BLaER1 treated with 17β-estradiol and CSF1 and Interleukin-3, amounts not matched to agents 10 nM and 100 nM (cell line): ENCODE measurements at regions not wholly inside any gene's neighbourhood (a gene's known extent, or its start where the extent isn't known, plus 50 kb on each side); places are given as distances from the start of the nearest gene placed in this dataset.

ENCODE experiments used
- H3K27ac ChIP-seq, 11 experiments: shearing (Covaris generic); formaldehyde crosslinking; 2 replicates each; pipeline ENCODE4 v1.8.1; 2022
- H3K27me3 ChIP-seq, 11 experiments: shearing (Covaris generic); formaldehyde crosslinking; 2 replicates each; pipeline ENCODE4 v1.8.1; 2022
- H3K36me3 ChIP-seq, 11 experiments: shearing (Covaris generic); formaldehyde crosslinking; 2 replicates each; pipeline ENCODE4 v1.8.1; 2022
- H3K4me1 ChIP-seq, 10 experiments: shearing (Covaris generic); formaldehyde crosslinking; 2 replicates each; pipeline ENCODE4 v1.8.1; 2022
- H3K4me2 ChIP-seq, 11 experiments: shearing (Covaris generic); formaldehyde crosslinking; 2 replicates each; pipeline ENCODE4 v1.8.1; 2022
- H3K4me3 ChIP-seq, 10 experiments: shearing (Covaris generic); formaldehyde crosslinking; 2 replicates each; pipeline ENCODE4 v1.8.1; 2022
- H3K9ac ChIP-seq, 11 experiments: shearing (Covaris generic); formaldehyde crosslinking; 2 replicates each; pipeline ENCODE4 v1.8.1; 2022
- H3K9me3 ChIP-seq, 11 experiments: shearing (Covaris generic); formaldehyde crosslinking; replicated peaks in 1 of 11; 2 replicates each; pipeline ENCODE4 v1.8.1; 2022
- H4K20me1 ChIP-seq, 11 experiments: shearing (Covaris generic); formaldehyde crosslinking; 2 replicates each; pipeline ENCODE4 v1.8.1; 2022
- Cebpa-rat ChIP-seq, 11 experiments: shearing (Covaris generic); IDR thresholded peaks; 2 replicates each; pipeline ENCODE4 v1.8.1; 2022

DNA sequence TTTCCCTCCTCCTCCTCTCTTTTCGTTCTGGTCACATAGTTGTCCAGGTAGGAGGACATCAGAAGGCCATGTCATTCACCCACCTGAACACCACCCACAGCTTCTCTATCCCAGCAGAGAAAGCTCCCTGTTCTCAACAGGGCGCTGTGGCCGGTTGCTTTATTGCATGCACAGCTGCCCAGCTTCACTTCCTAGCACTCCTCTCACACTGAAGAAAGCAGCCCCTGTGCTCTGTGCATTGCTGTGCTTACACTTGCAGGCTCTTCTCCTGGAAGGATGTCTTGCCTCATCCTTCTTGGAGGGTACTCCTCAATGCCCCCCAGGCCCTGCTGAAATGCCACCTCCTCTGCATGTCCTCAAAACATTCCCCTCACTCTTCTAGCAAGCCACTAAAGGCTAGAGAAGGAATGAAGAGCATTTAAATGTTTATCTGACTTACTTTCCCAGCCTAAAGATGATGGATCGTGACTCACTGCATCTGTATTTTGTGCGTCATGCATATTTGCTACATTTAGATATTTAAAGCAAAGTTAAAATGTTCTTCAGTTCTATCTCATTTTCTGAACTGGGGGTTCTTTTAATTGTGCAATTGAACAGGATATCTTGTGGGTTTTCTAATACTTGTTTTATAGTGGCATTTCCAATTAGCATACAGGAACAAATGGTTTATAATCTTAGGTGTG is 186.4 kb upstream of the PUDP start:
- no peak for TF ChIP-seq Cebpa-rat (IDR thresholded peaks at IDR 0.05)
- H4K20me1 ChIP-seq: no peaks in the 10 kb centered on the region
- peaks cover 7 to 61% (median 18%) of the 10 kb centered on the region in 11 experiments; a peak in 20 of 22 replicates for H3K36me3 ChIP-seq
- H3K4me1 ChIP-seq: peaks cover 0 to 7% (median 0%) of the 10 kb centered on the region in 10 experiments; a peak in 4 of 20 replicates
- H3K27me3 ChIP-seq: no peaks in the 10 kb centered on the region
- H3K4me2 ChIP-seq: no peak overlapping the region
- H3K4me3 ChIP-seq: no peak overlapping the region
- no peak overlapping the region for H3K27ac ChIP-seq
- H3K9me3 ChIP-seq: peaks cover 0 to 15% (median 11%) of the 10 kb centered on the region in 11 experiments; a peak in 17 of 22 replicates
- no peak overlapping the region for H3K9ac ChIP-seq

DNA sequence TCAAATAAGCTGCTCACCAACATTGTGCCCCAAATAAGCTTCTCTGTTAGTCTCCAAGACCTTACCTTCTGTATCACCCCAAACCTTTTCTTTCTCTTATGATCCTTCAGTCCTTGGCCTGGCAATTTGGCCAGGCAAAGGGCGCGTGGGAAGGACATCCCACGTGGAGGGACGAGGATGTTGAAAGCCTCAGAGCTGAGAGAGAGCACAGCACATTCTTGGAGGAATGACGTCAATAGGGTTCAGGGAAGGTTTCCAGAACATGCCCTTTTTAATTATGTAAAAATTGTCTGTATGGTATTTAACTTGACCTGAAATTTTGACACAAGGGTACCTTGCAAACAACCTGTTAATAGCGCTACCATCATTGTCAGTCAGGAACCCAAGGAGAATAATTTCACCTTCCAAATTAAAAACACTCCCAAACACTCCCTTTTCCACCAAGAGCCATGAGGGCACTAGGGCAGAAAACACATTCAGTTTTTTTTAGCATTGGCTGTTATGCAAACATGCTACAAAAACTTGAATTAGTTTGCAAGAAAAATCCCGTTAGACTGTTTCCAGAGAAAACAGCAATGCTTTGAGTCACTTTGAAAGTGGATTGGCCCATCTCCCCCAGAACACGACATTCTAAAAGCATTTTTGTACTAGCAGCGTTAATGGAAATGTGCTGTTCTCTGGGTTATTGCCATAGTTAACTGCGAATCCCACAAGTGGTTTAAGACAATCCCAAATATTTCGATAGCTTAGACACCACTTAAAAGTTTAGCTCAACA is 183.2 kb upstream of the PUDP start:
- peaks cover 0 to 7% (median 0%) of the 10 kb centered on the region in 10 experiments; a peak in 4 of 20 replicates for H3K4me1 ChIP-seq
- TF ChIP-seq Cebpa-rat (IDR thresholded peaks at IDR 0.05): no peak
- H3K9ac ChIP-seq: no peak overlapping the region
- no peak overlapping the region for H3K4me3 ChIP-seq
- H3K27ac ChIP-seq: no peak overlapping the region
- peaks cover 11 to 65% (median 40%) of the 10 kb centered on the region in 11 experiments; a peak in 20 of 22 replicates for H3K36me3 ChIP-seq
- no peak overlapping the region for H3K4me2 ChIP-seq
- H3K9me3 ChIP-seq: peaks cover 0 to 15% (median 11%) of the 10 kb centered on the region in 11 experiments; a peak in 17 of 22 replicates
- H3K27me3 ChIP-seq: no peaks in the 10 kb centered on the region
- no peaks in the 10 kb centered on the region for H4K20me1 ChIP-seq

DNA sequence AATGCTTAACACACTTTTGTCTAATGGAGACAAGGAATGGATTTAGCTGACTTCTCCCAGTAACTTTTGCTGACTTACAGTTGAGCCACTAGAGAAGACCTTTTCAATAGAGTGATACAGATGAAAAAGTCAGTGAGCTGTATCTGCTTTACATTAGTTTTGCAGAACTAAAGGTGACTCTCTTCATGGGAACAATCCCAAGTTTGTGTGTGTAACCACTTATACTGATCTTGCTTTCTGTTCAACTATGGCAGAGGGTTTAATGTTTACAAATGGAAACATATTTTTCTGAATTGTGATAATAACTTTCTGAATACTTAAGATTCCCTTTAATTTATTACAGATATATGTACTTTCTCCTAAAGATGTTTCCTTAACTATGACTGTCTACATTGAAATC is 182.6 kb upstream of the PUDP start:
- H4K20me1 ChIP-seq: no peaks in the 10 kb centered on the region
- no peaks in the 10 kb centered on the region for H3K27me3 ChIP-seq
- H3K4me2 ChIP-seq: no peak overlapping the region
- peaks cover 0 to 7% (median 0%) of the 10 kb centered on the region in 10 experiments; a peak in 4 of 20 replicates for H3K4me1 ChIP-seq
- H3K27ac ChIP-seq: no peak overlapping the region
- no peak overlapping the region for H3K4me3 ChIP-seq
- peaks cover 0 to 15% (median 11%) of the 10 kb centered on the region in 11 experiments; a peak in 17 of 22 replicates for H3K9me3 ChIP-seq
- H3K36me3 ChIP-seq: peaks cover 11 to 71% (median 46%) of the 10 kb centered on the region in 11 experiments; a peak in 20 of 22 replicates
- no peak for TF ChIP-seq Cebpa-rat (IDR thresholded peaks at IDR 0.05)
- H3K9ac ChIP-seq: no peak overlapping the region

DNA sequence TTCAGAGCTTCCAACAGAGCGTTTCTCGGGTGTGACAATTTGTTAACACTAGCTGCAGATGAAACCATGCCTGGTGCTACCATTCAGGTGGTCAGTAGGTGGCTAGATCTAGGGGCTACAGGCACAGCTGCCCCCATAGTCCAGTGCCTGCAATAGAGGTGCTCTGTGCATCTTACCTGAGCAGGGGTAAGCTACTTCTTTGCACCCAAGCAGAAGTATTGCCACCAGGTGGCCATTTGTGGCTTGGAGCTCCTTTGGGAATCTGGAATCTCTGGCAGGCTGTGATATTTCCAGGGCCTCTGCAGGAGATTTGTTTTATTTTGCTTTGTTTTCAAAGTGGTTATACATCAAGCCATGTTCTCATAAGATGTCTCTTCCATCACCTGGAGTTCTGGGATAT is 170.7 kb upstream of the PUDP start:
- Histone ChIP-seq H3K4me1 (no peaks in the 10 kb centered on the region), H3K4me2 (no peak overlapping the region), H3K27me3 (no peaks in the 10 kb centered on the region), H3K27ac (no peak overlapping the region), H3K9me3 (peaks cover 0 to 4% (median 0%) of the 10 kb centered on the region in 11 experiments; a peak in 1 of 22 replicates), H3K4me3 (no peak overlapping the region), H3K9ac (no peak overlapping the region), H4K20me1 (no peaks in the 10 kb centered on the region), H3K36me3 (peaks cover 0 to 57% (median 7%) of the 10 kb centered on the region in 11 experiments; a peak in 10 of 22 replicates)
- no peak for TF ChIP-seq Cebpa-rat (IDR thresholded peaks at IDR 0.05)

DNA sequence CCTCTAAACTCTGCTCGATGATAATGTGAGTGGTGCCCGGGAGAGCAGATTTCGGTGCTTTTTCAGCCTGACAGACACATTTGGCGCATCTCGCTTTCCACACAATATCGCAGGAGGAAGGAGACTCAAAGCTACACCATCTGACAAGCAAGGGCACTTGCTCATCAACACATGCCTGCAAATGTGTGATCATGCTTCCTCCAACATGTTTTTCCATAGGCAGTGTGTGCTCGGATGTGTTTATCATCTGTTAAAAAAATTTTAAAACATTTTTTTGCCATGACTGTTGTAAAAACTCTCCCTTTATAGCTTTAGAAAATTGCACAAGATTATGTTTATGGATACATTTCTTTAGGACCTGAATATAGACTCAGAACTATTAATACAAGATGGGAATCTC is 170.3 kb upstream of the PUDP start:
- H3K4me3 ChIP-seq: no peak overlapping the region
- no peak overlapping the region for H3K4me2 ChIP-seq
- H4K20me1 ChIP-seq: no peaks in the 10 kb centered on the region
- TF ChIP-seq Cebpa-rat (IDR thresholded peaks at IDR 0.05): no peak
- no peaks in the 10 kb centered on the region for H3K4me1 ChIP-seq
- no peaks in the 10 kb centered on the region for H3K27me3 ChIP-seq
- H3K36me3 ChIP-seq: peaks cover 0 to 56% (median 5%) of the 10 kb centered on the region in 11 experiments; a peak in 10 of 22 replicates
- peaks cover 0 to 4% (median 0%) of the 10 kb centered on the region in 11 experiments; a peak in 1 of 22 replicates for H3K9me3 ChIP-seq
- no peak overlapping the region for H3K9ac ChIP-seq
- no peak overlapping the region for H3K27ac ChIP-seq

DNA sequence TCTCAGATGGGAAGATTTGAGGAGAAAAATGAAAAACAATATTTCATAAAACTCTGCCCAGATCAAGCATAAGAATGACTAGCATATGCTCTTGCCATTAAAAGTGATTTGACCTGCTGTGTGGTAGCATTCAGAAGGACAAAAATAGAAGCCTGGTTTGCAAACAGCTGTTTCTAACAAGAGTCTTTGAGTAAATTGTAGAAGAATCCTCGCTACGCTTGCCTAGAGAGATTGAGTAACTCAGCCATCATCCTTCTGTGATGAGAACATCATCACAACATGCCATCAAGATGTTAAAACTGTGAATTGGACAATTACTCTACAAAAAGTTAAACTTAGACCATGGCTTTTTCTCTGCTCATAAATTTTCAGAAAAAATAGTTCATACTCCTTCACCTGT is 168.9 kb upstream of the PUDP start:
- Histone ChIP-seq H3K4me2 (no peak overlapping the region), H3K9me3 (peaks cover 0 to 9% (median 0%) of the 10 kb centered on the region in 11 experiments; a peak in 5 of 22 replicates), H4K20me1 (no peaks in the 10 kb centered on the region), H3K4me1 (no peaks in the 10 kb centered on the region), H3K9ac (no peak overlapping the region), H3K4me3 (no peak overlapping the region), H3K27ac (no peak overlapping the region), H3K36me3 (peaks cover 0 to 56% (median 11%) of the 10 kb centered on the region in 11 experiments; a peak in 13 of 22 replicates), H3K27me3 (no peaks in the 10 kb centered on the region)
- TF ChIP-seq Cebpa-rat (IDR thresholded peaks at IDR 0.05): no peak

DNA sequence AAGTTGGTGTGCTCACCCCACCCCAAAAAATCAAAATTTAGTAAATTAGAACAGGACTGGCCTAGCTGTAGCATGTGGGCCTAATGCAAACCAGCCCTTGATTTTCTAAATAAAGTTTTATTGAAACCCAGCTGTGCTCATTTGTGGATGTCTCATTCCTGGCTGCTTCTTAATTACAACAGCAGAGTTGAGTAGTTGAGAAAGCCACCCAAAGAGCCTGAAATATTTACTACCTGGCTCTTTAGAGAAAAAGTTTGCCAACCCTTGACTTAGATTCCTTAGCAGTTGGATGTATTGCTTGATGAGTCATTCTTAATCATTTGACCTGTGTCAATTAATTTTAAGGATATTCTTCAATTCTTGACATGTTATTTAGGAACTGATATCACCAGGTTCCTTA is 168.3 kb upstream of the PUDP start:
- Histone ChIP-seq H3K4me2 (no peak overlapping the region), H3K9me3 (peaks cover 0 to 12% (median 0%) of the 10 kb centered on the region in 11 experiments; a peak in 5 of 22 replicates), H3K4me1 (no peaks in the 10 kb centered on the region), H3K9ac (no peak overlapping the region), H4K20me1 (no peaks in the 10 kb centered on the region), H3K27ac (no peak overlapping the region), H3K27me3 (no peaks in the 10 kb centered on the region), H3K36me3 (peaks cover 0 to 60% (median 13%) of the 10 kb centered on the region in 11 experiments; a peak in 13 of 22 replicates), H3K4me3 (no peak overlapping the region)
- no peak for TF ChIP-seq Cebpa-rat (IDR thresholded peaks at IDR 0.05)

DNA sequence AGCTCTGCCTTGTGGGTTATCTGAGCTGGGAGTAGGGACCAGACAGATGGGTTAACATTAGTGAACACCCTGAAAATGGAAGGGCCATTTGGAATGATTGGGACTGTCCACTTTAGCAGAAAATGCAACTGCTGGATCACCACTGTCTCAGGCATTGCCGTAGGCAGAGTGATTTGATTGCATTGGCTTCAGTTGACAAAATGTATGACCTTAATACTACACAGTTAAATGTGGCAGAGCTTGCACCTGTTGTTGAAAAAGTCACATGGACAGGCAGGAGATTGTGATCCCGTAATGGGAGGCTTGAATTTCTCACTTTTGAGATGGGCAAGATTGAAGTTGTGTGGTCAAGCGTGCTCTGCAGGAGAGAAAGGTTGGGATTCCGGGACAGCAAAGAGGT is 166.5 kb upstream of the PUDP start:
- Histone ChIP-seq H3K9ac (no peak overlapping the region), H3K36me3 (peaks cover 9 to 63% (median 15%) of the 10 kb centered on the region in 11 experiments; a peak in 18 of 22 replicates), H3K27ac (no peak overlapping the region), H3K9me3 (peaks cover 0 to 19% (median 0%) of the 10 kb centered on the region in 11 experiments; a peak in 6 of 22 replicates), H3K4me2 (no peak overlapping the region), H3K4me1 (0 out of 20 replicates have a peak, but pooled peaks cover 0 to 4% (median 0%) of the 10 kb centered on the region in 10 experiments), H4K20me1 (no peaks in the 10 kb centered on the region), H3K4me3 (no peak overlapping the region), H3K27me3 (no peaks in the 10 kb centered on the region)
- TF ChIP-seq Cebpa-rat (IDR thresholded peaks at IDR 0.05): no peak

DNA sequence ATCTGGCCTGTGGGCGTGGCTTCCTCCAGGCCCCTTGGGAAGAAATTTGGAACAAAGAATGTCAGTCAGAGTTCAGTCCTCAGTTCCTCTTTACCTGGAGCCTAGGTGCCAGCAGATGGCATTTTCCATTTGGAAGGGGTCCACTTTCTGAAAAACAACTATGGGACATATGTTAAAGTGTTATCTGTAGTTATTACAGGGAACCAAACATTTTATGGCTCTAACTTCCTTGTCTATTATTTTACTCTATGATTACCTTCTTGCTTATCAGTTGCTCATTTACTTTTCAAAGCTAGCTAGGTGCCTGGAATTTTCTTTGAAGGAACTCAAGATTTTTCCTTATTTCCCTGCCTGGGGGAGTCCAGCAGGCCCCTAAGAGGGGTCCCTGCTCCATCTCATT is 159.8 kb upstream of the PUDP start:
- peaks cover 35 to 74% (median 51%) of the 10 kb centered on the region in 11 experiments for H3K36me3 ChIP-seq
- H3K9ac ChIP-seq: no peak overlapping the region
- TF ChIP-seq Cebpa-rat (IDR thresholded peaks at IDR 0.05): no peak
- H3K4me2 ChIP-seq: no peak overlapping the region
- H3K4me3 ChIP-seq: no peak overlapping the region
- no peaks in the 10 kb centered on the region for H4K20me1 ChIP-seq
- 0 out of 20 replicates have a peak, but pooled peaks cover 0 to 10% (median 0%) of the 10 kb centered on the region in 10 experiments for H3K4me1 ChIP-seq
- H3K9me3 ChIP-seq: peaks cover 0 to 23% (median 4%) of the 10 kb centered on the region in 11 experiments; a peak in 8 of 22 replicates
- no peak overlapping the region for H3K27ac ChIP-seq
- no peaks in the 10 kb centered on the region for H3K27me3 ChIP-seq
